SK-N-SH treated with all-trans-retinoic acid at 6 μM for 48 hours (cell line): ENCODE measurements at regions not wholly inside any gene's neighbourhood (a gene's known extent, or its start where the extent isn't known, plus 50 kb on each side); places are given as distances from the start of the nearest gene placed in this dataset.

ENCODE experiments used
- ARNTL ChIP-seq: fragments of 450-650 bp; formaldehyde crosslinking; IDR thresholded peaks from 2 replicates; pipeline ENCODE4 v1.5.0; 2020; ENCODE audit warnings: low read depth, mild to moderate bottlenecking, moderate library complexity, borderline replicate concordance
- CREB5 ChIP-seq: fragments of 250-450 bp; sonication (Bioruptor Pico); IDR thresholded peaks from 2 replicates; pipeline ENCODE4 v1.5.1; 2020; ENCODE audit warnings: low read depth, mild to moderate bottlenecking, moderate library complexity
- SNAI2 ChIP-seq: fragments of 250-450 bp; sonication (Bioruptor Pico); IDR thresholded peaks from 2 replicates; pipeline ENCODE4 v1.5.0; 2020; ENCODE audit warnings: mild to moderate bottlenecking, moderate library complexity
- TF ChIP-seq, protein P1 (sequence below): fragments of 250-450 bp; sonication (Bioruptor Pico); IDR thresholded peaks from 2 replicates; pipeline ENCODE4 v1.8.0; 2020; ENCODE audit warnings: mild to moderate bottlenecking, moderate library complexity, borderline replicate concordance

- TF ChIP-seq CREB5 (CRISPR knock-in tag): no peak
- no peak for TF ChIP-seq SNAI2 (CRISPR knock-in tag)
- no peak for TF ChIP-seq ARNTL
- TF ChIP-seq, protein P1, sequence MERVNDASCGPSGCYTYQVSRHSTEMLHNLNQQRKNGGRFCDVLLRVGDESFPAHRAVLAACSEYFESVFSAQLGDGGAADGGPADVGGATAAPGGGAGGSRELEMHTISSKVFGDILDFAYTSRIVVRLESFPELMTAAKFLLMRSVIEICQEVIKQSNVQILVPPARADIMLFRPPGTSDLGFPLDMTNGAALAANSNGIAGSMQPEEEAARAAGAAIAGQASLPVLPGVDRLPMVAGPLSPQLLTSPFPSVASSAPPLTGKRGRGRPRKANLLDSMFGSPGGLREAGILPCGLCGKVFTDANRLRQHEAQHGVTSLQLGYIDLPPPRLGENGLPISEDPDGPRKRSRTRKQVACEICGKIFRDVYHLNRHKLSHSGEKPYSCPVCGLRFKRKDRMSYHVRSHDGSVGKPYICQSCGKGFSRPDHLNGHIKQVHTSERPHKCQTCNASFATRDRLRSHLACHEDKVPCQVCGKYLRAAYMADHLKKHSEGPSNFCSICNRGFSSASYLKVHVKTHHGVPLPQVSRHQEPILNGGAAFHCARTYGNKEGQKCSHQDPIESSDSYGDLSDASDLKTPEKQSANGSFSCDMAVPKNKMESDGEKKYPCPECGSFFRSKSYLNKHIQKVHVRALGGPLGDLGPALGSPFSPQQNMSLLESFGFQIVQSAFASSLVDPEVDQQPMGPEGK (CRISPR knock-in tag): no peak
These were observed 170.9 kb upstream of the CAMK1G start for GRCh38 chr1:209412566-209412965.
